Dermis blood vessel endothelial cell (primary cell): ENCODE measurements at regions not wholly inside any gene's neighbourhood (a gene's known extent, or its start where the extent isn't known, plus 50 kb on each side); places are given as distances from the start of the nearest gene placed in this dataset.
"Not testable (repeated sequence)": the region's sequence is repeated elsewhere in the genome, so short reads cannot be mapped to it uniquely, and the experiment has no call there.

ENCODE experiments used
- DNase-seq: peaks from one replicate; pipeline ENCODE4 v3.0.0; 2010

- DNase-seq, result peak; percentile 51
Observed at GRCh38 chr6:71621918-71622519, 264.3 kb upstream of the RIMS1 start.

- DNase-seq, result peak; percentile 10
Observed at GRCh38 chr6:71642120-71642519, 244.2 kb upstream of the RIMS1 start.

- no peak for DNase-seq
Observed at GRCh38 chr6:71642793-71643192, 243.6 kb upstream of the RIMS1 start.

GRCh38 chr6:71645299-71645698 lies 241.1 kb upstream of the RIMS1 start:
- DNase-seq, result no peak

GRCh38 chr6:71649915-71650314 lies 236.4 kb upstream of the RIMS1 start:
- no peak for DNase-seq

- DNase-seq, result no peak
Observed at GRCh38 chr6:71651636-71652035, 234.7 kb upstream of the RIMS1 start.

GRCh38 chr6:71656121-71656520 lies 230.2 kb upstream of the RIMS1 start:
- DNase-seq, result no peak

GRCh38 chr6:71665931-71666330 lies 220.4 kb upstream of the RIMS1 start:
- DNase-seq, result no peak

- DNase-seq, result no peak
Observed at GRCh38 chr6:71672876-71673275, 213.5 kb upstream of the RIMS1 start.

- no peak for DNase-seq
Observed at GRCh38 chr6:71675386-71675785, 211.0 kb upstream of the RIMS1 start.

- no peak for DNase-seq
Observed at GRCh38 chr6:71676298-71676697, 210.1 kb upstream of the RIMS1 start.

GRCh38 chr6:71678091-71678490 lies 208.3 kb upstream of the RIMS1 start:
- no peak for DNase-seq

GRCh38 chr6:71681234-71681867 lies 205.0 kb upstream of the RIMS1 start:
- DNase-seq, result no peak

GRCh38 chr6:71686021-71686677 lies 200.2 kb upstream of the RIMS1 start:
- not testable (repeated sequence) for DNase-seq

GRCh38 chr6:71698702-71699101 lies 187.6 kb upstream of the RIMS1 start:
- DNase-seq, result no peak

- DNase-seq, result no peak
Observed at GRCh38 chr6:71706523-71706922, 179.8 kb upstream of the RIMS1 start.

- no peak for DNase-seq
Observed at GRCh38 chr6:71707059-71707458, 179.3 kb upstream of the RIMS1 start.

GRCh38 chr6:71720705-71721104 lies 165.6 kb upstream of the RIMS1 start:
- no peak for DNase-seq

GRCh38 chr6:71721642-71722041 lies 164.7 kb upstream of the RIMS1 start:
- peak; percentile 59 for DNase-seq

- DNase-seq, result no peak
Observed at GRCh38 chr6:71722736-71723135, 163.6 kb upstream of the RIMS1 start.

- DNase-seq, result no peak
Observed at GRCh38 chr6:71724456-71725125, 161.8 kb upstream of the RIMS1 start.

GRCh38 chr6:71725126-71725470 lies 161.3 kb upstream of the RIMS1 start:
- DNase-seq, result no peak

GRCh38 chr6:71726121-71726520 lies 160.2 kb upstream of the RIMS1 start:
- DNase-seq, result no peak
